T-helper 2 cell (primary cell): ENCODE measurements at regions not wholly inside any gene's neighbourhood (a gene's known extent, or its start where the extent isn't known, plus 50 kb on each side); places are given as distances from the start of the nearest gene placed in this dataset.

Source experiments
- DNase-seq, 5 experiments: peaks; one replicate each; pipeline versions ENCODE4 v3.0.0 to v3.0.0-alpha.2; 2012 to 2022

DNA sequence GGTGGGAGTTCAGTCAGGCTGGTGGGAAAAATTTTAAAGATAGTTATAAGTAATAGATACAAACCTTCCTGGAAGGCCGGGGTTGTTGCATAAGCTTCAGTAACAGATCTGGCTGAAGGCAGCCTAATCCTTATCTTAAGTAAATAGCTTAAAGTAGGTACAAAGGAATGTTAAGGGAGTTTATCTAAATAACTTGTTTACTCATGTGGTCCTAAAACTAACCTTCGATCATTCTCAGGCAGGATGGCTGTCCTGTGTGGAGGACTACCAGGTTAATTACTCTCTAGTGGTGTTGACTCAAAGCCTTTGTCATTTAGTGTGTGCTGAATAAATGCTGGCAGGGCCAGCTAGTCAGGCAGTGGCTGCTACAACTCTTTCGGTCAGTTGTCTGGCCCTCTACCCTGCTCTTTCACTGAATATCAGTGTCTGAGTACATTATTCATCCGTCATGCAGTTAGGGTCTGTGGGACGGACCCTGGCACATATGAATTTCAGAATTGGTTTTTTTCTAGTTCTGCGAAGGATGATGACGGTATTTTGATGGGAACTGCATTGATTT, 131.6 kb upstream of the TAB2 start:
- no peak for DNase-seq

DNA sequence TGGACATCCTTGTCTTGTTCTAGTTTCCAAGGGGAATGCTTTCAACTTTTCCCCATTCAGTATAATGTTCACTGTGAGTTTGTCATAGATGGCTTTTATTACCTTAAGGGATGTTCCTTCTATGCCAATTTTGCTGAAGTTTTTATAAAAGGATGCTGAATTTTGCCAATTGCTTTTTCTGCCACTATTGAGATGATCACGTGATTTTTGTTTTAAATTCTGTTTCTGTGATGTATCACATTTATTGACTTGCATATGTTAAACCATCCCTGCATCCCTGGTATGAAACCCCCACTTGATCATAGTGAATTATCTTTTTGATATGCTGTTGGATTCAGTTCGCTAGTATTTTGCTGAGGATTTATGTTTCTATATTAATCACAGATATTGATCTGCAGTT, 130.6 kb upstream of the TAB2 start:
- DNase-seq, result no peak

DNA sequence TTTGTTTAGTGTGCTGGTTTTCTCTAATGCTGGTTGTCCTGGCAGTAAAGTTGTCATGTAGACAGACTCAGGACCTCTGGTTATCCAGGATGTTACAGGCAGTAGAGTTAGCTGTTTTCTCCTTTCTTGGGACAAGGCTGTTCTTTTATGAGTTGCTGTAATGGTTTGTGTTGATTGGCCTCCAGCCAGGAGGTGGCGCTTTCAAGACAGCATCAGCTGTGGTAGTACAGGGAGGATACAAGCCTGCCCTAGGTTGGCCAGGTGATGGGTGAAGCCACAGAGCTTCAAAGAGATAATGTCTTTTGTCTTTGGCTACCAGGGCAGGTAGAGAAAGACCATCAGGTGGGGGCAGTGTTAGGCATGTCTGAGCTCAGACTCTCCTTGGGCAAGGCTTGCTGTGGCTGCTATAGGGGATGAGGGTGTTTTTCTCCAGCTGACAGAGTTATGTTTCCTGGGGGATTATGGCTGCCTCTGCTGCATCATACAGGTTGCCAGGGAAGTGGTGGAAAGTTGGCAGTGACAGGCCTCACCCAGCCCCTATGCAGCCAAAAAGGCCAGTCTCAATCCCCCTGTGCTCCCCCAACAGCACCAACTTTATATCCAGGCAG, 127.2 kb upstream of the TAB2 start:
- peak in 3 of 5 experiments; percentile 9 to 52 (median 40) for DNase-seq

DNA sequence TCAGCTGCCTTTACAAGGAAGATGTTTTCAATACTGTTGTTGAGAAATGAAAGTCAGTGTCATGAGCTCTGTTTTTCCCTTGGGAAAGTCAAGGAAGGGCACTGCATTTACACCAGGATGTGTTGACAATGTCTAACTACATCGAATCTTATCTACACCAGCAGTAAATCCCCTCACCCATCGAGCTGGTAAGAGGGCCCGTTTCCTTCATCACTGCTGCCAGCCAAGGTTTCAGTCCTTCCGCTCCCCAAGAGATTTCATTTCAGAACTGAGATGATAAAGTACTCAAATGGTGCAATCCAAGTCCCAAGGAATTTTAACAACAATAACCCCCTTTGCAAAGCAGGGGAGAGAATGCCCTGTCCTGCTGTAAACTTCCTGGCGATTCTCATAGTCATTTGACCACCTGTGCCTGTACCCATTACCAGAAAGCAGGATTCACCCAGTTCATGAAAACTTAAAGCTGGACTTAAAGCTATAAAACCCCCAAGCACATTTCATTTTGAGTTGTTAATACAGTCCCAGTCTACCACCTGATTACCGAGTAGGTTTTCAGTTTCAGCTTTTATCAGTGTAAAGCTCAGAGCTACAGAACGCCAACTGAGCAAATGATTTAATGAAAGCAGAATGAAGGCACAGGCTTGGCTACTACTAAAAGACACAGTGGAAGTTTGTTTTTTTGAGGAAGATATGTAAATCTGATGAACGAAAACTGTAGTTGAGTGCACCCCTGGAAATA, 122.5 kb upstream of the TAB2 start:
- peak in 1 of 5 experiments; percentile 70 for DNase-seq

DNA sequence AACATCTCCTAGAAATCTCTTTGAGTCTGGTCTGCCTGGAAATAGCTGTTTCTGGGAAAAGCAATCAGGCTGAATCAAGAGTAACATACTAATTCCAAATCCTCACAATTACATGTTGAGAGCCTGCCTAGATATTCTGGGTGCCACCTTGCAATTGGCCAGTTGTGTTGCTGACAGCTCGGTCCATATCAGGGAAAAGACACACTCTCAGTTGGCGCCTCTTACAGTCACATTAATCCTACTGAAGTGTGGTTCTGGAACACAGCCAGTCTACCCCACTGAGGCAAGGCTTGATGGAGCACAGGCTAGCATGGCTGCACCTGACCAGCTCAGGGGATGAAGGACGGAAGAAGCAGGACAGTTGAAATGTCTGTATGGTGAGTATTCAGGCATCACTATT, 121.4 kb upstream of the TAB2 start:
- no peak for DNase-seq

DNA sequence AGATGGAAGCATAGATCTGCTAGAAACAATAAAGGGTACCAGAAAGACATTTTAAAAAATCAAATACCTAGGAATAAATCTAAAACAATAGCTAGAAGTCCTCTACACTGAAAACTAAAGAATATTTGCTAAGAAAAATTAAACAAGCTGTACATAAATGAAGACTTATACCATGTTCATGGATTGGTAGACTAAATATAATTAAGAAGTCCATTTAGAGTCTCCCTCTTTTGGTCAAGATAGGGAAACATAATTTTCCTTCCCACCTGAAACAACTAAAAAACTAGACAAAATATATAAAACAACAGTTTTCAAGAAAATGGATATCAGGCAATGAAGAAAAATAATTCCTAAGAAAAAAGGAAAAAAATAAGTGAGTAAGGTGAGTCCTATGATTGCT, 120.0 kb upstream of the TAB2 start:
- DNase-seq, result no peak

DNA sequence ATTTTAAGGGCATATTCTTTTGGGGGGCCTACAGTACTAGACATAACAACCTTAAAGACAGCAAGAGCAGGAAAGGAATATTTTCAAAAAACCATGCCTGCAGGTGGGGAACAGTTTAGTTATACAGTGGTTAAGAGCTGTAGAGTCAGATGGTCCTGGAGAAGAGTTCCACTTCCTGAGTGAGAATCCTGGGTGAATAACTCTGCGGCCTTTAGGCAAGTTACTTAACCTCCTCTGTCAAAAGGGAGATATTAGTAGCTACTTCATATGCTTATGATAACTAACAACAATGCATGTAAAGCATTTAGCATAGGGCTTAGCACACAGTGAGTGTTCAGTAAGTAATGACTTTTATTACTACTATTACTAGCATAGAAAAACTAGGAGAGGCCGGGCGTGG, 119.2 kb upstream of the TAB2 start:
- DNase-seq, result no peak

DNA sequence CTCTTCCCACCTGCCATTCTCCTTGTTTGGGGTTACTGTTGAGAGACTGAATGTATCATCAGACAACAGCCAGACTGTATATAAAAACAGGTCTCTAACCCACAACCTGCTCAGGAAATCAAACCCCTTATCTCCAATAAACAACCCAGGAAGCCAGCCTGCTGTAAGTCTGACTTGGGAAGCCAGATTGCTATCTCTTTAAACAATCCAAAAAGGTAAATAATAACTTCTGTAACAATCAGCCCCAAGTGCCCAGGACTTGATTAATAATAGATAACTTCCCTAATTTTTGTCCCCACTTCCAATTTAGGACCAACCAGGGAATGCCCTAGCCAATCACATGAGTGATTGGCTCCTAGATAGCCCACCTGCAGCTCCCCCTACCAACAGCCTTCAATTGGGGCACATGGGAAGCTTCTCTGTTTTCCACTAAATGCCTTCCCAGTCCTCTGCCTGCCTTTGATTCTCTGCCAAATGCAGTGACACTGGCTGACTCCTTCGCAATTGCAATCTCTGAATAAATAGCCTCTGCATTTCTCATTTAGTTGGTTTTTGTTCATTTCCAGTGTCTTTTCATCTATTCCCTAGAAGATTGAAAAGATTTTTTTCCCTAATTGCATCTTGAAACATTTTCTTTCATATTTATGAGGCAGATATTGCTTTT, 117.1 kb upstream of the TAB2 start:
- DNase-seq, result no peak

DNA sequence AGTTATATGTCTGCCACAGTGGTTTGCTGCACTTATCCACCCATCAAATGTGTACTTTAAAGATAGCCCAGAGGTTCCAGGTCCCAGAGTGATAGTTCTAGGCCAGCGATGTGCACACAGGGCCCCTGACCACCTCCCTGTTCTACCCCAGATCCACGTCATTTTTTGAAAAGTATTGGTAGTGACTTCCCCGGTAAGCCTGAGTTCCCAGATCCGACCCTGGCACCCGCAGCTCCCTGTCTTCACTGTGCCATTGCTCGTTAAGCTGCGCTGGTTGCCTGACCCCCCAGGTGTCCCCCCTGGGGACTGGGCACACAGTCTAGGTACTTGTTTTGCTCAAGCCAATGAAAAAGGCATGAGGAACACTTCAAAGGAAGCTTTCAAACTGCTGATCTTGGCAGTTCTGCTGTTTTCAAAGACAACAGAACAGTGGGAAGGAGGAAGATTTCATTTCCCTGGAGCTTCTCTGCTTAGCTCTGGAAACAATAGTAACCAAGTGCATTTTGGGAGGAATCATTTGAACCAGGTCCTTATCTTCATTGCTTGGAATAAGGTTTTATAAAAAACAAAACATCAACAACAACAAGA, 116.3 kb upstream of the TAB2 start:
- DNase-seq, result no peak

DNA sequence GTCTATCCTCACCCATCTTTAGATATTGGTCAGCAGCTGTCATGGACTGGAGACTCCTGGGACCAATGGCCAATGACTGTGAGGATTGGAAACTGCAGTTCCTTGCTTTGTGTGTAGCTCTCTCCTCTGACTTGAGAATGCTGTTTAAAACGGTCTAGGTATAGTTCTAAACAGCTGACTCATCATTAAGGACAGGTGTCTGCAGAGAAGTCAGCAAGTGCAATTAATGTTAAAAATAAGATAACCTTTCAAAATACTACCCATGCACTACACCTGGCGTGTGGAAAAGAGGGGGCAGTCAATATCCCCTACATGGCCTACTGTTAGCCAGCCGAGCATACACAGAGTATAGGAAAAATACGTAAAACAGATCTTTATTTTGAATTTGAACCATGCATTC, 115.4 kb upstream of the TAB2 start:
- no peak for DNase-seq

DNA sequence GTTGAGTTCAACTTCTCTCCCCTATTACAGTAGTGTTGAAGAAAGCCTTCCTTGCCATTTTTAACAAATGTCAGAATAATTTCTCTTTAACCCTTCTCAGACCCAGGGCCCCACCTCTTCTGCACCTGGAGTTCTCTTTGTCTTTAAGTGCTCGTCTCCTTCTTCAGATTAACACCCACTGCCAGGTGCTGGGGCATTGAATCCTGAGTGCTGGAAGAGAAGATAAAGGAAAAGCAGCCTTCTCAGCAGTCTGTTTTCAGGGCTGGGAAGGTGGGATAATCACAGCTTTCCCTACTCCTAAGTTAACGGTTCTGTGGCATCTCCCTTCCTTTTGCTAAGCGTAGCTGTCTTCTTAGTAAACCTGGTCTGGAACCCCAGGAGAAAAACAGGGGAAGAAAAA, 114.6 kb upstream of the TAB2 start:
- DNase-seq, result no peak

DNA sequence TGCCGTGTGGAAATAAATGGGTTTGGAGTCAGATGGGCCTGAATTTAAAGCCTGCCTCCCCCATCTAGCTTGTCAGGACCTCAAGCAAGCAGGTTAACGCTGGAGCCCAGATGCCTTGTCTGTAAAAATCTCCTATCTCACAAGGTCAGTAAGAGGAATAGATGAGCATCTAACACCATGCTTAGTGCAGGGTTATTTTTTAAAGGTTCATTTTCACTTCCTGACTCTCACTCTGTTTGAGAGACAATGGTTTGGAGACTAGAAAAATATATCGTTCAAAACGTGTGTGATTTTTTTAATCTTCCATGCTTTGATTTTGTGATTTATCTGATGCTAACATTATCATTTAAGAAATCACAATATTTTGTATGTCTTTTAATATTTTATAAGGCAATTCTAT, 114.0 kb upstream of the TAB2 start:
- DNase-seq, result no peak

DNA sequence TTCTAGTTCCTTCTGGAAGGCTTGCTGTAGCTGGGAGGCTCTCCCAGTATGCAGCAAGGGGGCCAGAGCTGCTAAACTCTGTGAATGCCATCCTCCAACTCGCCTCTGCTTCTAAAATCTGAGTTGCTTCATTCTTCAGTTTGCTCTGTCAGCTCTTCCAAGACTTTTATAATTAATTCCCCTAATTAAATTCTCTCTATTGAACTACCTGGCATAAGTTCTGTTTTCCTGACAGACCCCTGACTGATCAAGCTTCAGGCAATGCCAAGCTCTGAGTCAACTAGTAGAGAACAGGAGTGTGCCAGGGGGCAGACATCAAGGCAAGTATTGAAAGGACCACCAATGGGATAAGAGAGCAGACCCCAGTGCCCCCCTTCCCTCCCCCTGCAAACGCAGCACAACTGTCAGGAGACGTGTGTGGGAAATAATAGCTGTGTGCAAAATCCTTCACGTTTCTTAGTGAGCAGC, 109.3 kb upstream of the TAB2 start:
- DNase-seq, result no peak

DNA sequence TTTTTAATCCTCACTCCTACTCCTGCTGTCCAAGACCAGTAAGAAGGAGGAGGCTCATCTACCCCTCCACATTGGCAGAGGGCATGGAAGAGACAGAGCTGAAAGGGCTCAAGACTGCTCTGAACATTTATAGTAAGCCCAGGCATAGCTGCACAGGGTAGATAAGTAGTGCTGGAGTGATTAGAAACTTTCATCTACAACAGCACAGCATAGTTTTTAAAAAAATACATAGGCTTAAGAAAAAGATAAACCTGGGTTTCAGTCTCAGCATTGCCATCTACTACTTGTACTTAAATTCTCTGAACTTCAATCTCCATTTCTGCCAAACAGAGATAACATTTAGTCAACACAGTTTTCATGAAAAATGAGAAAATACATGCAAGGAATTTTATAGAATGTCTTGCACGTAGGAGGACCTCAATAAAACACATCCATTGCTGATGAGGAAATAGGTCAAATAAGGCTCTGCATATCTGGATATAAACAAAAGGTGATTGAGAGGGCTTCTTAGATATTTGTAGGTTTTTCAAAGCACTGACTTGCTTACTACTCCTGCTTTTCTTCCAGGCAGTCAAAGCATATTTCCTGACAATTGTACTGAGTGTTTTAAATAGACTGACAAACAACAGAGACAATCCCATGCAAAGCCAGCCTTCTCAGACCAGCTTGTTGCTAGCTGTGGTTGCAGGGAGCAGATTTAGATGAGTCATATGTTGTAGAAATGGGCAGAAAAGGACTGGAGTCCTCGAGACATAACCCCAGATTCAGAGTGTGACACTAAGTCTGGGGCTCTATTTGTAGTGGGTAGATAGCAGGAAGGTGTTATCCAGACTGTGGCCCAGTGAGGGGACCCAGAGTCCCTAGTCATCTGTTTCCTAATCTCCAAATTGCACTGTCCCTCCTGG, 107.4 kb upstream of the TAB2 start:
- peak in 2 of 5 experiments; percentile 9 to 88 for DNase-seq

DNA sequence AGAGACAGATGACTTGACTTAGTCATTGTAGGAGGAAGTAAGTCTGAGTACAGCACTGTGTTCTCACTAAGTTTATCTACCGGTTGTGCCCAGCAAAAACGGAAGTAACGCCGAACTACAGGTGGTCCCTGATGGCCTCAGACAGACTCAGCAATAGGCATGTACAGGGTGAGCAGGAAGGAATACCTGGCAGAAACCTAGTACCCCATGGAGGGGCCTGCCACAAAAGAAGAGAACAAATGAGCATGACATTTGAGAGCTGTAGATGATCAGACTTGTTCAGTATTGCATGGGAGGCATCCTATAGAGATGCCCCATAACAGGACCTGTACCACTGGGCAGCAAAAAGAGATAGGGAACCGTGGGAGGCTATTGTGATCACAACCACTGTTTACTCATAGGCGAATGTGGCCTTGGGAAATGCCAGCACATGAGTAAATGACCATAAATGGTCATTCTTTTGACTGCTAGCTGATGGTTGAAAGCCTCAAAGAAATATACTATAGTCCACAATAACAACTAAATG, 106.4 kb upstream of the TAB2 start:
- DNase-seq, result peak in 1 of 5 experiments; percentile 68

DNA sequence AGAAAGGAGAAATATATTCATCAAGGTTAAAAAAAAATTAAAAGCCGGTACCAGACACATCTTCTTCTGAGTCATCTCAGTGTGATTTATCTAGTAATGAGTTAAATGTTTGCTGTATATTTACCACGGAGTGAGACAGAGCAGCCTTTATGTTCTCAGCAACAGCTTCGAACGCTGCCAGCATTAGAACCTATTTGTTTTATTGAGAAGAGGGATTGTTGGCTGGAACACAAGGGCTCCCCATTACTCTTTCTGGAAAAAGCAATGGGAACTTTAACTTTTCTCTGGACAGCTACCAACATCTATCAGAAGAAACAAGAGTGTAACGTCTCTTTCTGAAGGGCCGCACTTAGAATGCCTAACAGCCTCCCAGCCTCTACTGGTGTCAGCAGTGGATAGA, 105.3 kb upstream of the TAB2 start:
- DNase-seq, result peak in 1 of 5 experiments; percentile 75

DNA sequence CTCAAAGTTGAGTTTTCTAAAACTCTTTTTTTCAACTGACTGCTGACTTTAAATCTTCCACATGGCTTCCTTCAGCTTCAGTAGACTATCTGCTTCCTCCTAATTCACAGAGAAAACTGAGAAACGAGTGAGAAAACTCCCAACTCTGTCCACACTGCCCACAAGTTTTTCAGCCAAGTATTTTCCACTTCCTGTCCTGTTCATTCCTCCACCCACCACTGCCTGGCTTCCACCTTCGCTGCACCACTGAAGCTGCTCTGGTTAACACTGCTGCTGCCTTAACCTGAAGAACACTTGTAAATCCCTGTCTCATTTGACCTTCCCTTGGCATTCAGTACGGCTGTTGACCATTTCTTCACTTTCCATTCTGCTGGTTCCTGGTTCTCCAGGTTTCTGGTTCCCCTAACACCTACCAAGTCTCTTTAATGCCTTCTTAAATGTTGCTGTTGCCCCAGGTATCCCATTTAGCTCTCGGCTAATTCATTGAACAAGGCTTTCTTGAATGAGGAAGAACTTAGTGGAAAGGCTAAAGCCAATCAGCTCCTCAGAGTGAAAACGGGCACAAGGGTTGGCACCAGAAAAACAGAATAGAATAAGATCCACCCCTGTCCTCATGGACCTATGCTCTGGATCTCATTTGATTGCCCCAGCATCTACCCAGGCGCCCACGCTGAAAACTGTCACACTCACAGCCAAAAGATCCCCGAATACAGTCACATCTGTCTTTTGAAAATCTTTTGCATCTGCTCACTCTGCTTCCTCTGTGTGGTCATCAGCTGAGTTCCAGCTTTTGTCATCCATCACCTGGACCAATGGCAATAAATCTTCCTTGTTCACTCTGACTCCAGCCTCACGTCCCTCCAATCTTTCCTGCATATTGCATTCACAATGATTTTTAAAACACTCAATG, 104.4 kb upstream of the TAB2 start:
- DNase-seq, result peak in 1 of 5 experiments; percentile 72

DNA sequence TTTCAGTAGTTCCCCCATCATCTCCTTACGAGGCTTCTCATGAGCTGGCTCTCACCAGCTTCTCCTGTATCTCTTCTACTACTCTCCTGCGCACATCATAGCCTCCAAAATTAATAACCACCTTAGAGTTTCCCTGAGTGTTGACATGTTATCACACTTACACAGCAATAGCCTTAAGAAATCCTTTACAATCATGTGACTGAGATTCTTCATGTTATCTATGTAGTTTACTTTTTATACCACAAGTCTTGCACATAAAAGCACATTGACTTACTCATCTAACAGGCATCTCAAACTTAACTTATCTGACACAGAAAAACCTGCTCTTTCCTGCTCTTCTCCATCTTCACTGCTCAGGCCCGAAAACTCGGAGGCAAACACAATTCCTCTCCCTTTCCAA, 103.7 kb upstream of the TAB2 start:
- peak in 1 of 5 experiments; percentile 50 for DNase-seq

DNA sequence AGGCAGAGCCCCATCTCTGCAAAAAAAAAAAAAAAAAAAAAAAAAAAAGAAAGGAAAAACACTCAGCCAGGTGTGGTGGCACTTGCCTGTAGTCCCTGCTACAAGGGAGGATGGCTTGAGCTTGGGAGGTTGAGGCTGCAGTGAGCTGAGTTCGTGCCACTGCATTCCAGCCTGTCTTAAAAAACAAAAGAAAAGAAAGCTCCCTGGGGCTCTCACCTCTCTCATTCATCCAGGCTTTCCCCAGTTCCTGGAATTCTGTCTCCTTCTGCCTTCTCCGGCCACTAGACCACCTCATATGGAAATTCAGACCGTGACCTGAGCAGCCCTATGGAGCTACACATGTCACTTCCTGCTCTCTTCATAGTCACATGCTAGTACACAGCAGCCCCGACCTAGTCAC, 101.1 kb upstream of the TAB2 start:
- no peak for DNase-seq

DNA sequence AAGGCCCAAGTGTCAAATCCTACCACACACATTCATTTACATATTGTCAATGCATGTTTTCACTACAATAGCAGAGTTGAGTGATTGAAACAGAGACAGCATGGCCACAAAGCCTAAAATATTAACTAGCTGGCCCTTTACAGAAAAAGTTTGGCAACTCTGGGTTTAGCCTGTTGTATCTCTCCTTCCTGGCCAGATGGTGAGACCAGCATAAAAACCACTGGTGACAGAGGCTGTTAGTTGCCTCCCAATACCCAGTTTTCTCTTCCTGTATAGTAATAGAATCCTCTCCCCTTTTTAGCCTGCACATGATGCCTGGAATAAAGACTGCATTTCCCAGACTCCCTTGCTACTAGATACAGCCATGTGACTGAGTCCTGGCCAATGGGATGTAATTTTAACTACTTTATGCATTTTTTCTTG, 100.0 kb upstream of the TAB2 start:
- DNase-seq, result peak in 1 of 5 experiments; percentile 50

DNA sequence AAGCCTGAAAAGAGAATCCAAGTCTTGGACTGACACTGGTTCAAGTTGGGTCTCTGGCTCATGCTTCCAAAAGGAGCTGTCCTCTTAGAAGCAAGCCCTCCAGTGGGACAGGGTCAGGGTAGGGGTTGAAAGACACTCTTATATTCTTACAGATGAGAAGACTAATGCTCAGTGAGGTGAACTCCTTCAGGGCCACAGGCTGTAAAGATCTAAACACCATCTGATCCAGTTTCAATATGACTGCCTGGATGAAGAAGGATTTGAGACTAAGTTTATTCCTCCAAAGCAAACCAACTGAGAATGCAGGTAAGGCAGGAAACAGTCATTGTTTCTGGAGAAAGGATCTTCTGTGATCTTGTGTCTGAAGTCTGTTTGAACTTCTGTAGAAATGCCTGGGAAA, 99.0 kb upstream of the TAB2 start:
- DNase-seq, result peak in 1 of 5 experiments; percentile 83
